Retinal pigment epithelial cell (primary cell): ENCODE measurements at regions not wholly inside any gene's neighbourhood (a gene's known extent, or its start where the extent isn't known, plus 50 kb on each side); places are given as distances from the start of the nearest gene placed in this dataset.

ENCODE experiments used
- DNase-seq: peaks from one replicate; pipeline ENCODE4 v3.0.0-alpha.2; 2010; ENCODE audit warnings: low read depth
- H3K4me3 ChIP-seq: 2 replicates; pipeline ENCODE4 v1.5.1; 2011; ENCODE audit warnings: mild to moderate bottlenecking, low read length, control low read depth, moderate library complexity
- TF ChIP-seq, protein P1 (sequence below): conservative IDR thresholded peaks from 2 replicates; pipeline ENCODE4 v1.5.1; 2011; ENCODE audit warnings: low read depth, low read length, control low read depth, inconsistent platforms

- DNase-seq, result no peak
- TF ChIP-seq, protein P1, sequence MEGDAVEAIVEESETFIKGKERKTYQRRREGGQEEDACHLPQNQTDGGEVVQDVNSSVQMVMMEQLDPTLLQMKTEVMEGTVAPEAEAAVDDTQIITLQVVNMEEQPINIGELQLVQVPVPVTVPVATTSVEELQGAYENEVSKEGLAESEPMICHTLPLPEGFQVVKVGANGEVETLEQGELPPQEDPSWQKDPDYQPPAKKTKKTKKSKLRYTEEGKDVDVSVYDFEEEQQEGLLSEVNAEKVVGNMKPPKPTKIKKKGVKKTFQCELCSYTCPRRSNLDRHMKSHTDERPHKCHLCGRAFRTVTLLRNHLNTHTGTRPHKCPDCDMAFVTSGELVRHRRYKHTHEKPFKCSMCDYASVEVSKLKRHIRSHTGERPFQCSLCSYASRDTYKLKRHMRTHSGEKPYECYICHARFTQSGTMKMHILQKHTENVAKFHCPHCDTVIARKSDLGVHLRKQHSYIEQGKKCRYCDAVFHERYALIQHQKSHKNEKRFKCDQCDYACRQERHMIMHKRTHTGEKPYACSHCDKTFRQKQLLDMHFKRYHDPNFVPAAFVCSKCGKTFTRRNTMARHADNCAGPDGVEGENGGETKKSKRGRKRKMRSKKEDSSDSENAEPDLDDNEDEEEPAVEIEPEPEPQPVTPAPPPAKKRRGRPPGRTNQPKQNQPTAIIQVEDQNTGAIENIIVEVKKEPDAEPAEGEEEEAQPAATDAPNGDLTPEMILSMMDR, result no peak
- no peak overlapping the region for H3K4me3 ChIP-seq
Observed at GRCh38 chr3:107250221-107250620, 127.0 kb upstream of the CCDC54 start.

- H3K4me3 ChIP-seq, result no peak overlapping the region
- TF ChIP-seq, protein P1, result no peak
- DNase-seq, result no peak
Observed at GRCh38 chr3:107251819-107252218, 125.4 kb upstream of the CCDC54 start.

- no peak for DNase-seq
- TF ChIP-seq, protein P1, result no peak
- no peak overlapping the region for H3K4me3 ChIP-seq
Observed at GRCh38 chr3:107256963-107257362, 120.3 kb upstream of the CCDC54 start.

- TF ChIP-seq, protein P1, result no peak
- DNase-seq, result no peak
- no peak overlapping the region for H3K4me3 ChIP-seq
Observed at GRCh38 chr3:107258300-107258699, 118.9 kb upstream of the CCDC54 start.

DNA sequence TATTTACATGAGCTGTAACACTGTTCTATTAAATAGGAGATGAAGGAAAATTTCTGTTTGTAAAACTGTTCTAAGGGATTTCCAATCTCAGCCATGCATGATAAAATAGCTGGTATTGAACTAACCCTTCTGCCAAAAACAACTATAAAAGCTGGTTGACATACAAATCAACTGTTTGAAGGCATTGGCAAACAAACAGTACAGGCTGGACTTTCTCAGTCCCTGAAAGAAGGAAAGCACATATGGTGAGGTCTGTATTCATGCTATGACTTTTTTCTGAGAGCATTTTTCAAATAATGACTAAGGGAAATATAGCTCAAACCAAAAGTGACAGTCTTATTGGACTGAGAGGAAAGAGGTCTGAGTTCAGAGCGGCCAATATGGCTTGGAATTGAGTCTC lies 117.0 kb upstream of the CCDC54 start:
- no peak for DNase-seq
- H3K4me3 ChIP-seq, result no peak overlapping the region
- TF ChIP-seq, protein P1, result no peak

DNA sequence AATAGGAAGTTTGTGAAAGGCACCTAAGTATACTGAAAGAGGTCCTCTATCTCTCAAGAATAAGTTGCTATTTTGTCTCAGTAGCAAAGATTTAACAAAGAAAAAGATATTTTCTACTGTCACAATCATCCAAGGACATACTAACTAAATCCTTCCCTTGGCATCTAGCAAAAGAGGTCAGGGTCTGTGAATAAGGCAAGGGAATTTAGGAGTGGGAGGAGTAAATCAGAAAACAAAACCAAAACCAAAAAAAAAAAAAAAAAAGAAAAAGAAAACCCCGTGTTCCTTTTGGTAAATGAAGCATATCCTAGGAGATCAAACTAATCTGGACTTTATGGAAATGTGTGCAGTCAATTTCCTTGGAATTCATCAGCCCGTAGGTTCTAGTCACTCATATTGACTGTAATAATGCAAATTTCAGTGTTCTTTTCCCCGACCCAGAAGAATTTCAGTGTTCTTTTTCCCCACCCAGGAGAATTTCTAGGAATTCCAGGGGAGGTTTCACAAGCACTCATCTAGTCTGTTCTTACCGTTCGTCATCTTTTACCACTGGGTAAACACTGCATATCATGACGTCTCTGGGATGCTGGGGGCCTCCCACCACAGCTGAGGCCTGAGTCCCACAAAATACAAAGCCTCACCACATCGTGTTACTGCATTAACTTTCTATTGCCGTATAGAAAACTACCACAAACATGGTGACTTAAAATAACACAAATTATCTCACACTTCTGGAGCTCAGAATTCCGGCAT lies 113.8 kb upstream of the CCDC54 start:
- H3K4me3 ChIP-seq, result no peak overlapping the region
- DNase-seq, result no peak
- TF ChIP-seq, protein P1, result no peak

- no peak for DNase-seq
- TF ChIP-seq, protein P1, result no peak
- no peak overlapping the region for H3K4me3 ChIP-seq
Observed at GRCh38 chr3:107264888-107265287, 112.4 kb upstream of the CCDC54 start.
